ENCODE measurements at regions not wholly inside any gene's neighbourhood (a gene's known extent, or its start where the extent isn't known, plus 50 kb on each side); places are given as distances from the start of the nearest gene placed in this dataset.

- ATAC-seq, result no peak
- Histone ChIP-seq H3K27me3 (replicated peaks in 1 of 2; ENCODE audit: control insufficient read depth in 2 of 2, insufficient read depth in 2 of 2, low read length in 1 of 2) (no peaks in the 10 kb centered on the region), H3K4me3 (no peak overlapping the region), H3K27ac (ENCODE audit: control insufficient read depth, insufficient read depth) (no peak overlapping the region), H4K20me1 (ENCODE audit: control insufficient read depth, insufficient read depth) (no peaks in the 10 kb centered on the region), H2AFZ (ENCODE audit: control insufficient read depth, low read depth, low read length) (no peak overlapping the region), H3K4me1 (ENCODE audit: control insufficient read depth, insufficient read depth, low read length) (no peaks in the 10 kb centered on the region), H3K9me3 (replicated peaks; ENCODE audit: control insufficient read depth, insufficient read depth, low read length) (no peaks in the 10 kb centered on the region), H3K79me2 (ENCODE audit: control insufficient read depth, insufficient read depth, low read length) (no peaks in the 10 kb centered on the region), H3K36me3 (ENCODE audit: control insufficient read depth in 2 of 2, insufficient read depth in 2 of 2, low read length in 1 of 2) (no peaks in the 10 kb centered on the region), H3K4me2 (ENCODE audit: control insufficient read depth, insufficient read depth) (no peak overlapping the region), H3K9ac (ENCODE audit: control insufficient read depth, insufficient read depth, low read length) (no peak overlapping the region)
- ChIA-PET POLR2A (no interaction called here), RAD21 (ENCODE audit: unreplicated experiment) (no interaction called here), SMC1A (ENCODE audit: uncharacterized antibody, unreplicated experiment) (no interaction called here), CTCF (no interaction called here)
- intact Hi-C loops (cut with micrococcal nuclease; ENCODE audit: unreplicated experiment), result no loop called here
- WGBS (ENCODE audit: insufficient coverage, insufficient replicate concordance, low lambda C conversion rate, missing lambda C conversion rate), result 7% methylated on average over 2 of the region's 2 CpGs
- BruUV-seq (replicated peaks), result no TSS peak
- FAIRE-seq, result no peak
- in situ Hi-C loops (cut with MboI), result no loop called here
- no peak for TF ChIP-seq NFYB (IDR thresholded peaks at IDR 0.05; ENCODE audit: insufficient read depth, low read depth, low read length)
- TF ChIP-seq NFXL1 (IDR thresholded peaks at IDR 0.05; ENCODE audit: borderline replicate concordance), result no peak
- TF ChIP-seq KAT2A (conservative IDR thresholded peaks at IDR 0.05; ENCODE audit: control insufficient read depth, low read depth, low read length), result no peak
- TF ChIP-seq CEBPB (IDR thresholded peaks at IDR 0.05; ENCODE audit: borderline replicate concordance in 1 of 2, low read depth in 2 of 2, low read length in 2 of 2), result no peak
- TF ChIP-seq ZNF24 (IDR thresholded peaks at IDR 0.05), result no peak
- TF ChIP-seq ZNF217 (IDR thresholded peaks at IDR 0.05), result no peak
- TF ChIP-seq, protein P1, sequence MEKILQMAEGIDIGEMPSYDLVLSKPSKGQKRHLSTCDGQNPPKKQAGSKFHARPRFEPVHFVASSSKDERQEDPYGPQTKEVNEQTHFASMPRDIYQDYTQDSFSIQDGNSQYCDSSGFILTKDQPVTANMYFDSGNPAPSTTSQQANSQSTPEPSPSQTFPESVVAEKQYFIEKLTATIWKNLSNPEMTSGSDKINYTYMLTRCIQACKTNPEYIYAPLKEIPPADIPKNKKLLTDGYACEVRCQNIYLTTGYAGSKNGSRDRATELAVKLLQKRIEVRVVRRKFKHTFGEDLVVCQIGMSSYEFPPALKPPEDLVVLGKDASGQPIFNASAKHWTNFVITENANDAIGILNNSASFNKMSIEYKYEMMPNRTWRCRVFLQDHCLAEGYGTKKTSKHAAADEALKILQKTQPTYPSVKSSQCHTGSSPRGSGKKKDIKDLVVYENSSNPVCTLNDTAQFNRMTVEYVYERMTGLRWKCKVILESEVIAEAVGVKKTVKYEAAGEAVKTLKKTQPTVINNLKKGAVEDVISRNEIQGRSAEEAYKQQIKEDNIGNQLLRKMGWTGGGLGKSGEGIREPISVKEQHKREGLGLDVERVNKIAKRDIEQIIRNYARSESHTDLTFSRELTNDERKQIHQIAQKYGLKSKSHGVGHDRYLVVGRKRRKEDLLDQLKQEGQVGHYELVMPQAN (conservative IDR thresholded peaks at IDR 0.05), result no peak
- no peak for TF ChIP-seq RBBP5 (conservative IDR thresholded peaks at IDR 0.05)
- no peak for TF ChIP-seq RUNX3 (IDR thresholded peaks at IDR 0.05; ENCODE audit: low read length)
- TF ChIP-seq FOS (IDR thresholded peaks at IDR 0.05; ENCODE audit: borderline replicate concordance, extremely low read depth, insufficient read length), result no peak
- no peak for TF ChIP-seq RFX5 (IDR thresholded peaks at IDR 0.05; ENCODE audit: low read depth, low read length)
- TF ChIP-seq CREB1 (IDR thresholded peaks at IDR 0.05; ENCODE audit: low read depth), result no peak
- TF ChIP-seq FOXM1 (IDR thresholded peaks at IDR 0.05; ENCODE audit: low read depth, low read length), result no peak
- no peak for TF ChIP-seq HDGF (IDR thresholded peaks at IDR 0.05)
- no peak for TF ChIP-seq TBL1XR1 (IDR thresholded peaks at IDR 0.05; ENCODE audit: low read depth, low read length)
- DNase-seq (ENCODE audit: low read depth, low spot score), result no peak
These were observed 1249.3 kb downstream of the CDH12 start for GRCh38 chr5:21603796-21604195.

Data from GM12878 (cell line).